ENCODE measurements at regions not wholly inside any gene's neighbourhood (a gene's known extent, or its start where the extent isn't known, plus 50 kb on each side); places are given as distances from the start of the nearest gene placed in this dataset.

GRCh38 chr5:60362158-60362557 is 337.8 kb downstream of the DEPDC1B start:
- Histone ChIP-seq H3K14ac (replicated peaks; ENCODE audit: low read depth, low read length) (no peak overlapping the region), H3K4me2 (ENCODE audit: low read depth, low read length) (no peak overlapping the region), H3K79me1 (ENCODE audit: low read depth in 1 of 2, low read length in 2 of 2) (no peaks in the 10 kb centered on the region), H2BK120ac (ENCODE audit: low read depth, low read length) (no peak overlapping the region), H2BK20ac (ENCODE audit: low read depth, low read length) (no peak overlapping the region), H2BK15ac (ENCODE audit: low read depth, low read length) (no peak overlapping the region), H2BK5ac (ENCODE audit: low read depth, low read length, poor library complexity, severe bottlenecking) (no peak overlapping the region), H3K23ac (ENCODE audit: low read depth, low read length) (no peak overlapping the region), H2AK9ac (replicated peaks; ENCODE audit: low read depth, low read length, poor library complexity) (no peak overlapping the region), H3K4me1 (ENCODE audit: control insufficient read depth, insufficient read depth, low read length) (no peaks in the 10 kb centered on the region), H3K27me3 (ENCODE audit: control insufficient read depth, insufficient read depth, low read length) (no peaks in the 10 kb centered on the region), H4K91ac (ENCODE audit: insufficient read depth, low read depth, low read length) (no peak overlapping the region), H3K9me3 (ENCODE audit: control insufficient read depth, insufficient read depth, low read length) (no peaks in the 10 kb centered on the region), H3K27ac (ENCODE audit: insufficient read depth, low read length) (no peak overlapping the region), H4K20me1 (ENCODE audit: insufficient read depth, low read length) (no peaks in the 10 kb centered on the region), H3K18ac (ENCODE audit: low read depth, low read length) (no peak overlapping the region), H4K5ac (ENCODE audit: low read depth, low read length) (no peak overlapping the region), H3K9me1 (ENCODE audit: insufficient read depth, low read length) (no peaks in the 10 kb centered on the region), H3K4me3 (ENCODE audit: insufficient read depth, low read depth, low read length) (no peak overlapping the region), H2AFZ (replicated peaks; ENCODE audit: low read length, poor library complexity) (no peak overlapping the region), H4K8ac (ENCODE audit: low read depth in 2 of 2, low read length in 2 of 2) (no peak overlapping the region), H3K9ac (ENCODE audit: low read depth, low read length) (no peak overlapping the region), H3K56ac (ENCODE audit: extremely low read depth, insufficient read depth, low read length) (no peak overlapping the region), H3K36me3 (ENCODE audit: control insufficient read depth, insufficient read depth, low read length) (no peaks in the 10 kb centered on the region), H3K4ac (ENCODE audit: low read depth, low read length) (no peak overlapping the region), H2AK5ac (ENCODE audit: low read depth, low read length) (no peak overlapping the region)
- DNase-seq, result no peak
- ChIA-PET CTCF (interaction anchor here (1.0 kb wide), 1 partner anchor 18 kb away, joined by 3 read pairs; no protein-coding TSS in a partner anchor), POLR2A (ENCODE audit: unreplicated experiment) (no interaction called here)
- in situ Hi-C loops (cut with MboI; ENCODE audit: low sequenced_read_pairs), result no loop called here
- TF ChIP-seq ELK1 (IDR thresholded peaks at IDR 0.05; ENCODE audit: borderline replicate concordance, low read depth, low read length) (no peak), CEBPB (IDR thresholded peaks at IDR 0.05; ENCODE audit: low read depth, low read length) (no peak), CHD1 (IDR thresholded peaks at IDR 0.05; ENCODE audit: low read depth, low read length) (no peak), RAD21 (IDR thresholded peaks at IDR 0.05; ENCODE audit: low read length) (no peak), RFX5 (IDR thresholded peaks at IDR 0.05; ENCODE audit: low read depth, low read length) (no peak), SMC3 (IDR thresholded peaks at IDR 0.05; ENCODE audit: low read depth, low read length) (no peak), FOS (IDR thresholded peaks at IDR 0.05; ENCODE audit: low read depth, low read length) (no peak), POLR2A (IDR thresholded peaks at IDR 0.05; ENCODE audit: low read depth, low read length) (no peak), CTCF (conservative IDR thresholded peaks at IDR 0.05; ENCODE audit: low read depth, low read length) (no peak)
- TF ChIP-seq, protein P1, sequence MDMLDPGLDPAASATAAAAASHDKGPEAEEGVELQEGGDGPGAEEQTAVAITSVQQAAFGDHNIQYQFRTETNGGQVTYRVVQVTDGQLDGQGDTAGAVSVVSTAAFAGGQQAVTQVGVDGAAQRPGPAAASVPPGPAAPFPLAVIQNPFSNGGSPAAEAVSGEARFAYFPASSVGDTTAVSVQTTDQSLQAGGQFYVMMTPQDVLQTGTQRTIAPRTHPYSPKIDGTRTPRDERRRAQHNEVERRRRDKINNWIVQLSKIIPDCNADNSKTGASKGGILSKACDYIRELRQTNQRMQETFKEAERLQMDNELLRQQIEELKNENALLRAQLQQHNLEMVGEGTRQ (IDR thresholded peaks at IDR 0.05; ENCODE audit: low read depth, low read length), result no peak
- BruUV-seq (replicated peaks), result no TSS peak
- dilution Hi-C loops (cut with HindIII; ENCODE audit: low sequenced_read_pairs, unreplicated experiment), result no loop called here
- intact Hi-C loops (cut with micrococcal nuclease), result no loop called here
- no peak for ATAC-seq (ENCODE audit: low read depth)
